ENCODE measurements at regions not wholly inside any gene's neighbourhood (a gene's known extent, or its start where the extent isn't known, plus 50 kb on each side); places are given as distances from the start of the nearest gene placed in this dataset.

GRCh38 chr2:8458503-8459459 lies 223.1 kb upstream of the ID2 start:
- no peaks in the 10 kb centered on the region for H3K9me3 Mint-ChIP-seq
- no peak overlapping the region for H3K4me3 Mint-ChIP-seq
- no peak overlapping the region for H3K27ac Mint-ChIP-seq
- H3K4me1 Mint-ChIP-seq (ENCODE audit: low read depth): peaks cover 36% of the 10 kb centered on the region
- H3K27me3 Mint-ChIP-seq (ENCODE audit: low read depth): peaks cover 12% of the 10 kb centered on the region
- H3K36me3 Mint-ChIP-seq (ENCODE audit: low read depth): peaks cover 10% of the 10 kb centered on the region

GRCh38 chr2:8459474-8459873 lies 222.4 kb upstream of the ID2 start:
- Mint-ChIP-seq H3K4me1 (ENCODE audit: low read depth) (peaks cover 35% of the 10 kb centered on the region), H3K36me3 (ENCODE audit: low read depth) (peaks cover 10% of the 10 kb centered on the region), H3K27me3 (ENCODE audit: low read depth) (peaks cover 12% of the 10 kb centered on the region), H3K9me3 (no peaks in the 10 kb centered on the region), H3K27ac (no peak overlapping the region), H3K4me3 (no peak overlapping the region)

DNA sequence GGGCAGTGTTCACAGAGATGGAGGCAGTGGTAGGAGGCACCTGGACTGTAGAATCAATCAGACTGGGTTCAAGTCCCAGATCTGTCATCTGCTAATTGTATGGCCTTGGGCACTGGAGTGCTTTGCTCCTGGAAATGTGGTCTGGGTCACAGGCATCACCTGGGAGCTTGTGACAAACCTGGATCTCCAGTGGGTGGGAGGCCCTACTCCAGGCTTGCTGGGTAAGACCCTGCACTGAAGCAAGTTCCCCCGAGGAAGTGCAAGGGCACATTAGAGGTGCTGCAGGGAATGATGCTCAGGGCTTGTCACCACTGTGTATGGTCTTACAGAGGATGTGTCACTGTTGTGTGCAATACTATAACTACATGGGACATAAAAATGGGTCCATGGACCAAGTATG lies 220.5 kb upstream of the ID2 start:
- Mint-ChIP-seq H3K36me3 (ENCODE audit: low read depth) (peaks cover 9% of the 10 kb centered on the region), H3K4me1 (ENCODE audit: low read depth) (peaks cover 19% of the 10 kb centered on the region), H3K27me3 (ENCODE audit: low read depth) (peaks cover 7% of the 10 kb centered on the region), H3K9me3 (no peaks in the 10 kb centered on the region), H3K4me3 (no peak overlapping the region), H3K27ac (no peak overlapping the region)

- Mint-ChIP-seq H3K36me3 (ENCODE audit: low read depth) (peaks cover 13% of the 10 kb centered on the region), H3K27me3 (ENCODE audit: low read depth) (peaks cover 7% of the 10 kb centered on the region), H3K27ac (no peak overlapping the region), H3K4me1 (ENCODE audit: low read depth) (peaks cover 17% of the 10 kb centered on the region), H3K9me3 (no peaks in the 10 kb centered on the region), H3K4me3 (no peak overlapping the region)
These were observed 219.6 kb upstream of the ID2 start for GRCh38 chr2:8462280-8462679.

GRCh38 chr2:8462899-8463648 lies 218.8 kb upstream of the ID2 start:
- no peaks in the 10 kb centered on the region for H3K9me3 Mint-ChIP-seq
- H3K4me3 Mint-ChIP-seq: no peak overlapping the region
- H3K36me3 Mint-ChIP-seq (ENCODE audit: low read depth): peaks cover 17% of the 10 kb centered on the region
- peak overlapping the region; percentile 39 for H3K27ac Mint-ChIP-seq
- peaks cover 12% of the 10 kb centered on the region for H3K4me1 Mint-ChIP-seq (ENCODE audit: low read depth)
- H3K27me3 Mint-ChIP-seq (ENCODE audit: low read depth): peaks cover 2% of the 10 kb centered on the region

- Mint-ChIP-seq H3K27me3 (ENCODE audit: low read depth) (no peaks in the 10 kb centered on the region), H3K4me3 (no peak overlapping the region), H3K36me3 (ENCODE audit: low read depth) (peaks cover 22% of the 10 kb centered on the region), H3K9me3 (peaks cover 12% of the 10 kb centered on the region), H3K4me1 (ENCODE audit: low read depth) (peaks cover 20% of the 10 kb centered on the region), H3K27ac (no peak overlapping the region)
These were observed 216.3 kb upstream of the ID2 start for GRCh38 chr2:8465560-8465959.

- Mint-ChIP-seq H3K9me3 (peaks cover 23% of the 10 kb centered on the region), H3K4me3 (no peak overlapping the region), H3K27me3 (ENCODE audit: low read depth) (no peaks in the 10 kb centered on the region), H3K27ac (no peak overlapping the region), H3K4me1 (ENCODE audit: low read depth) (peaks cover 53% of the 10 kb centered on the region), H3K36me3 (ENCODE audit: low read depth) (peaks cover 26% of the 10 kb centered on the region)
These were observed 212.0 kb upstream of the ID2 start for GRCh38 chr2:8469709-8470493.

DNA sequence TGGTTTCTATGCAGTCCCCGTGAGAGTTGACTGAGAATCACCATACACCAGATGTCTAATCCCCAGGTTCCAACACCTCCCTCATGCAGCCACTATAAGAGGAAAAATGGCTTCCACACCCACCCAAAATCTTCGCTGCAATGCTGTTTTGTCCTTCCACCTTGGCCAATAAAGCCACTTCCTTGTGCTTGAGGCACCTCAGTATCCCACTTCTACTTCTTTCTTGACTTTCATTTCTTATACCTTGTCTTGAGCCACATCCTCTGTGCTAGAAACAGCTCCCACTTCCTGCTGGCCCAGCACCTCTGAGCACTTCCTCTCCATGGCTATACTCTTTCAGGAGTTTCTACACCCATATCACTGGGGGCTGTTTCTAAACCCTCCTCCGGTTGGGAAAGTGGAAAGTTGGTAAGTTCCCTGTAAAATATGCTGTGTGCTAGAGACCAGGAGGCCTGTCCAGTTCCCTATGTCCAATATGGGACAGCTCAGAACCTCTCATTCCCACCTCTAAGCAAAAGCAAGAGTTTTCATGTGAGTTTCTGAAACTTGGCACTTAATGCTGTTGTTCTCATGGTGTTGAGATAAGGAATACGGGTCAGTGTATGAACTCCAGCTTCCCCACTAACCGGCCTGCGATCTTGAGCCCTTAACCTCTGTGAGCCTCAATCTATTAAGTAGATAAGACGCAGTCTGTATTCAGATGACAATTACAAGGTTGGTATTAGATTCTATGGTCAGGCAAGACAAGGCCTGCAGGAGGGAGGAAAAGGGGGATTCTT lies 209.1 kb upstream of the ID2 start:
- Mint-ChIP-seq H3K4me1 (ENCODE audit: low read depth) (peaks cover 70% of the 10 kb centered on the region), H3K27ac (peak overlapping the region; percentile 85), H3K27me3 (ENCODE audit: low read depth) (no peaks in the 10 kb centered on the region), H3K9me3 (peaks cover 23% of the 10 kb centered on the region), H3K4me3 (peak overlapping the region; percentile 56), H3K36me3 (ENCODE audit: low read depth) (peaks cover 20% of the 10 kb centered on the region)

DNA sequence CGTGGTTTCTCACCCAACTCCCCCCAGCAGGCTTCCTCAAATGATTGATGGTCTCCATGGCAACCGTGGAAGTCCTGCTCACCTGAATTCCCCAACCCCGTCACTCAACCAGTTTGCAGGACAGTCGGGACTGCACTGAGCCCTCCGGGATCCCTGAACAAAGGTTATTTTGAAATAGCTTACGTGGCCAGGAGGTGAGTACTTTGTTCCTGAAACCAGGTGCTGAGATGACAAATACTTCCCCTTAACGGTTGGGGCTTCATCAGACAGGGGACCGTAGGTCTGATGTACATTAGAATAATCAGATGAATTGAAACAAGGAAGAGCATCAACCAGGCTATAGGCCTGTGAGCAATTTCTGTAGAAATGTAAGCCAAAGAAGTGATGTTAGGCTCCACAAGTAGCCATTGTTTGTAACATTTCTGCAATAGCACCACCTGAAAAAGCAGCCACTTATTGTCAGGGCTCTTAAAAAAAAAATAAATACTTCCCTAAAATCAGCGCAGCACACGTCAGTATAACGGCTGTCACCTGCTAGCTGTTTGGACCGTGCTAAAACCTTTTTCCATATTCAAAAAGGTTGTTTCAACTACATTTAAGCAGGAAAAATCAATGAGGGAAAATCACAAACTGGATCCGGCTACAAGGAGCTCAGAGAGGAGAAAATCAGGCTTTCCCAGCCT lies 206.4 kb upstream of the ID2 start:
- Mint-ChIP-seq H3K4me3 (no peak overlapping the region), H3K36me3 (ENCODE audit: low read depth) (peaks cover 10% of the 10 kb centered on the region), H3K27ac (peak overlapping the region; percentile 68), H3K27me3 (ENCODE audit: low read depth) (no peaks in the 10 kb centered on the region), H3K4me1 (ENCODE audit: low read depth) (peaks cover 80% of the 10 kb centered on the region), H3K9me3 (peaks cover 11% of the 10 kb centered on the region)

DNA sequence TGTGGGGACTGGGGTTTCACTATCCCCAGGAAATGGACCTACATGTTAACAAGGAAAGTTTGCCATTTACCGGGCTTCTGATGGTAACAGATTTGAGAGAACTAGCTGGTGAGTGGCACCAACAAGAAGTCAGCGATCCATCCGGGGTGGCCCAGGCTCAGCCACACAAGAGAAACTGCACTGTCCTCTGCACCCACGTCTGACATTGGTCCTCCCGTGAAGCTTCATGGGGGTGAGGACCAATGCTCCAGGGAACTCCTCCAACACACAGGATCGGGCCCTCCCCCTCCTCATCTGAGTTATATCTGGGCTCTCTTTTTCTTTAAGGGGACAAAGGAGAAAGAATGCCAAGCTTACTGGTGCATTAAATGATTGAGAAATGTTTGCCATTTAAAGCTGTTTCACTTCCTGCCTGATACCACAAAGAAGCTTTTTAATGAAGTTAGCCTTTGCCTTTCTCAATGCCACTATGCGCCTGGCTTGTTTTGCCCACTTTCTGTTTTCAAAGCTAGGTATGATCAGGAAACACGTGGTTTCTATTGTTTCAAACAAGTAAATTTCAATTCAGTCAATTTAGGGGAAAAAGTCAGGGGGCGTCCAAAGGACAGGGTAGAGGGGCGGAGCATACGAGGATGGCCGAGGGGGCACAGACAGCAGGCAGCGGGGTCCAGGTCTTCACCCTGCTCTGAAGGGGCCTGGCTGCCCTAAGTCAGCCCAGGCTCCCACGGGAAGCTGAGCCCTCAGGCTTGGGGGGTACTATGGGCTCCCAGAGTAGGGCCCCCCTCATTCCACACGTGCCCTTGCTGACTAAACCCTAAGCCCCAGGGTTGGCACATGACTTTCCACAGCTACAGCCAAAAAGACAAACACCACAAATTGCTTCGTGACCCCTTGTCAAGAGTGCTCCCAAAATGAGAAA lies 204.0 kb upstream of the ID2 start:
- Mint-ChIP-seq H3K36me3 (ENCODE audit: low read depth) (peaks cover 3% of the 10 kb centered on the region), H3K4me3 (peak overlapping the region; percentile 16), H3K4me1 (ENCODE audit: low read depth) (peaks cover 80% of the 10 kb centered on the region), H3K27ac (peak overlapping the region; percentile 77), H3K27me3 (ENCODE audit: low read depth) (no peaks in the 10 kb centered on the region), H3K9me3 (no peaks in the 10 kb centered on the region)

DNA sequence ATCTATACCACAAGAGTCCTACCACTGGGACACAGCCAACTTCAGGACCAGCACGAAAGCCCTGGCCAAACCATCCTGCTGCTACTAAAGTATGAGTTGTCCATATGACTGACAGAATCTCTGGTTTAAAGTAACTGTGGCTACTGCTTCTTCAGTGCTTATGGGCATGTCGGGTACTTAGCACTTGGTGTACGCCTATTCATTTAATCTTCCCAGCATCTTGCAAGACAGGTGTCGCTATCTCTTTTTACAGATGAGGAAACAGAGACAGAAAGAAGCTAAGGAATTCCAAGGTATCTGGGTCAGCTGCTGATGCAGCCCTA lies 203.4 kb upstream of the ID2 start:
- Mint-ChIP-seq H3K27me3 (ENCODE audit: low read depth) (no peaks in the 10 kb centered on the region), H3K36me3 (ENCODE audit: low read depth) (peaks cover 2% of the 10 kb centered on the region), H3K4me1 (ENCODE audit: low read depth) (peaks cover 81% of the 10 kb centered on the region), H3K4me3 (no peak overlapping the region), H3K27ac (peak overlapping the region; percentile 77), H3K9me3 (no peaks in the 10 kb centered on the region)

- Mint-ChIP-seq H3K36me3 (ENCODE audit: low read depth) (no peaks in the 10 kb centered on the region), H3K27ac (peak overlapping the region; percentile 17), H3K4me3 (no peak overlapping the region), H3K27me3 (ENCODE audit: low read depth) (no peaks in the 10 kb centered on the region), H3K4me1 (ENCODE audit: low read depth) (peaks cover 72% of the 10 kb centered on the region), H3K9me3 (no peaks in the 10 kb centered on the region)
These were observed 202.6 kb upstream of the ID2 start for GRCh38 chr2:8479298-8479697.

- H3K4me3 Mint-ChIP-seq: no peak overlapping the region
These were observed 200.9 kb upstream of the ID2 start for GRCh38 chr2:8480915-8481314.

More at GRCh38 chr2:8480915-8481314, 200.9 kb upstream of the ID2 start:
- Mint-ChIP-seq H3K9me3 (no peaks in the 10 kb centered on the region), H3K27ac (no peak overlapping the region), H3K27me3 (ENCODE audit: low read depth) (no peaks in the 10 kb centered on the region), H3K36me3 (ENCODE audit: low read depth) (no peaks in the 10 kb centered on the region), H3K4me1 (ENCODE audit: low read depth) (peaks cover 71% of the 10 kb centered on the region)
